ENCODE measurements at regions not wholly inside any gene's neighbourhood (a gene's known extent, or its start where the extent isn't known, plus 50 kb on each side); places are given as distances from the start of the nearest gene placed in this dataset.

- H3K27me3 ChIP-seq, result no peaks in the 10 kb centered on the region
- no peak overlapping the region for H3K27ac ChIP-seq
- 94 to 95% methylated on average over 6 to 7 of the region's 12 CpGs for WGBS, 2 donors (ENCODE audit: low coverage in 1 of 2)
- no peak overlapping the region for H3K4me3 ChIP-seq
- H3K9me3 ChIP-seq, result no peaks in the 10 kb centered on the region
- ATAC-seq, result no peak
- peaks cover 0 to 20% (median 0%) of the 10 kb centered on the region in 3 donors for H3K4me1 ChIP-seq
- H3K36me3 ChIP-seq, result no peaks in the 10 kb centered on the region
- TF ChIP-seq CTCF (IDR thresholded peaks at IDR 0.05) (no peak), POLR2AphosphoS5 (IDR thresholded peaks at IDR 0.05) (no peak), EP300 (IDR thresholded peaks at IDR 0.05) (no peak), POLR2A (IDR thresholded peaks at IDR 0.05) (no peak)
Measured at GRCh38 chr9:89757776-89758528, 153.1 kb downstream of the GADD45G start.

DNA sequence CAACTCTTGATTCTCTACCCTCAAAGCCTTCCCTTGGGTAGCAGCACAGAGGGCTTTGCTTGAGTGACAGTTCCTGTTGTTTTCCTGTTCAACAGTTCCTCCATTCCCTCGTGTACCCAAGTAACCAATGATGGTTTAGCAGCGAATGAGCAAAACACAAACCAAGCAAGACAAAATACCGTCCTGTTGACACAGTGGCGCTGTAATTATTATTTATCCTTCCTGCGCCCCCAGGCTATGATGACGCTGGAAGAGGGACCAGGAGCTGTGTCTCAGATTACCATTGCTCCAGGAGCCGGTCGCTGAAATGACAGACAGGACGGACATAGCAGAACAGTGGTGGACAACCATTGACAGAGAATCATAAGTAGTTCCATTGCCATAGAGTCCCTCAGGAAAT, 154.8 kb downstream of the GADD45G start:
- TF ChIP-seq EP300 (IDR thresholded peaks at IDR 0.05) (no peak), CTCF (IDR thresholded peaks at IDR 0.05) (no peak), POLR2A (IDR thresholded peaks at IDR 0.05) (no peak), POLR2AphosphoS5 (IDR thresholded peaks at IDR 0.05) (no peak)
- Histone ChIP-seq H3K27ac (no peak overlapping the region), H3K27me3 (no peaks in the 10 kb centered on the region), H3K4me3 (no peak overlapping the region), H3K36me3 (no peaks in the 10 kb centered on the region), H3K4me1 (peaks cover 0 to 20% (median 0%) of the 10 kb centered on the region in 3 donors), H3K9me3 (no peaks in the 10 kb centered on the region)
- WGBS, 2 donors (ENCODE audit: low coverage in 1 of 2), result 60 to 61% methylated on average over 1 to 4 of the region's 9 CpGs
- no peak for ATAC-seq

- H3K27me3 ChIP-seq, result no peaks in the 10 kb centered on the region
- 82 to 94% methylated on average over 3 to 4 of the region's 6 CpGs for WGBS, 2 donors (ENCODE audit: low coverage in 1 of 2)
- no peak for TF ChIP-seq EP300 (IDR thresholded peaks at IDR 0.05)
- no peak for TF ChIP-seq CTCF (IDR thresholded peaks at IDR 0.05)
- TF ChIP-seq POLR2A (IDR thresholded peaks at IDR 0.05), result no peak
- TF ChIP-seq POLR2AphosphoS5 (IDR thresholded peaks at IDR 0.05), result no peak
- no peak for ATAC-seq
- H3K4me3 ChIP-seq, result no peak overlapping the region
- no peaks in the 10 kb centered on the region for H3K36me3 ChIP-seq
- no peaks in the 10 kb centered on the region for H3K9me3 ChIP-seq
- H3K4me1 ChIP-seq, result peaks cover 0 to 20% (median 0%) of the 10 kb centered on the region in 3 donors
- H3K27ac ChIP-seq, result no peak overlapping the region
Measured at GRCh38 chr9:89760123-89760522, 155.3 kb downstream of the GADD45G start.

DNA sequence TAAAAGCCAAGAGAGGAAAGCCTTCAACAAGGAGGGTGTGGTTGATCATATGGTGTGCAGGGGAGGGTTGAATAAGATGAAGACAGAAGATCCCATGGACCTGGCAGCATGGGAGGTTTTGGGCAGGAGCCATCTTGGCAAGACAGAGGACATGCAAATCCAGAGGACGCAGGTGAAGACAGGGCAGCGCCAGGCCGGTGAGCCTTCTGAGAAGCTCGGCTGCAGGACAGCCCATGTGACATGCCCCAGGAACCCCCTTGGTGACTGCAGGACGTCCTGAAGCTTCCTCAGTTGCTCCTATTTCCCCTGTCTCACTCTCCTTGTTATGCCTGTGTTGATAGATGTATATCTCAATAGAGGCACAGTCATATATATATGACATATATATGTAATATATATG, 159.4 kb downstream of the GADD45G start:
- Histone ChIP-seq H3K27ac (no peak overlapping the region), H3K4me1 (no peaks in the 10 kb centered on the region), H3K4me3 (no peak overlapping the region), H3K27me3 (no peaks in the 10 kb centered on the region), H3K36me3 (no peaks in the 10 kb centered on the region), H3K9me3 (no peaks in the 10 kb centered on the region)
- no peak for TF ChIP-seq POLR2A (IDR thresholded peaks at IDR 0.05)
- TF ChIP-seq EP300 (IDR thresholded peaks at IDR 0.05), result no peak
- no peak for TF ChIP-seq CTCF (IDR thresholded peaks at IDR 0.05)
- no peak for TF ChIP-seq POLR2AphosphoS5 (IDR thresholded peaks at IDR 0.05)
- WGBS, 2 donors (ENCODE audit: low coverage in 1 of 2), result 90 to 91% methylated on average over 3 to 5 of the region's 5 CpGs
- no peak for ATAC-seq

Data from gastroesophageal sphincter (tissue), 4 donors.